Omental fat pad (tissue), 3 donors: ENCODE measurements at regions not wholly inside any gene's neighbourhood (a gene's known extent, or its start where the extent isn't known, plus 50 kb on each side); places are given as distances from the start of the nearest gene placed in this dataset. TPM values are rescaled to one million over a fixed set of nuclear protein-coding genes. Genes with fewer than 3 reads are reported as not detected.

Experiments
- ATAC-seq: fragments of 150-250 bp; one replicate; pipeline ENCODE4 v1.9.1; 2016; ENCODE audit warnings: mild to moderate bottlenecking, moderate library complexity; ENCODE audit not compliant: low FRiP score
- DNase-seq: peaks from one replicate; pipeline ENCODE4 v3.0.0-alpha.2; 2019; ENCODE audit warnings: low spot score
- CTCF ChIP-seq, 3 donors: fragments of 450-650 bp; IDR thresholded peaks; one replicate each; pipeline ENCODE4 v1.5.1; 2016 to 2017; ENCODE audit warnings: antibody characterized with exemption in 3 of 3, mild to moderate bottlenecking in 3 of 3, moderate library complexity in 2 of 3
- small RNA-seq: library from RNA; depleted of rRNA; stranded (forward); fragments of <200 nt; gene quantifications from one replicate; pipeline ENCODE3, GENCODE V24; 2016

- TF ChIP-seq CTCF (IDR thresholded peaks at IDR 0.05): no peak
- DNase-seq: no peak
Measured at GRCh38 chr11:62018981-62019664, 51.7 kb upstream of the FTH1 start.

GRCh38 chr11:62017878-62018655 is 50.6 kb upstream of the FTH1 start:
- ATAC-seq (no peak), DNase-seq (no peak)
- no peak for TF ChIP-seq CTCF (IDR thresholded peaks at IDR 0.05)

More at GRCh38 chr11:62018981-62019664, 51.7 kb upstream of the FTH1 start:
- no peak for ATAC-seq

Small RNA genes in the stretch of these regions (small RNA-seq; reads per million reads assigned to genes)
- gene AP003733.2: not detected
